GM12865 (cell line): ENCODE measurements at regions not wholly inside any gene's neighbourhood (a gene's known extent, or its start where the extent isn't known, plus 50 kb on each side); places are given as distances from the start of the nearest gene placed in this dataset.

Experiments
- DNase-seq: peaks from one replicate; pipeline ENCODE4 v3.0.0; 2010; ENCODE audit warnings: low read depth
- H3K4me3 ChIP-seq: 2 replicates; pipeline ENCODE4 v1.5.1; 2011; ENCODE audit warnings: mild to moderate bottlenecking, low read depth, low read length, control low read depth
- TF ChIP-seq, protein P1 (sequence below): IDR thresholded peaks from 2 replicates; pipeline ENCODE4 v1.5.1; 2011; ENCODE audit warnings: low read length, control low read depth, low read depth, inconsistent platforms; ENCODE audit not compliant: insufficient read depth; ENCODE audit errors: missing control alignments

DNA sequence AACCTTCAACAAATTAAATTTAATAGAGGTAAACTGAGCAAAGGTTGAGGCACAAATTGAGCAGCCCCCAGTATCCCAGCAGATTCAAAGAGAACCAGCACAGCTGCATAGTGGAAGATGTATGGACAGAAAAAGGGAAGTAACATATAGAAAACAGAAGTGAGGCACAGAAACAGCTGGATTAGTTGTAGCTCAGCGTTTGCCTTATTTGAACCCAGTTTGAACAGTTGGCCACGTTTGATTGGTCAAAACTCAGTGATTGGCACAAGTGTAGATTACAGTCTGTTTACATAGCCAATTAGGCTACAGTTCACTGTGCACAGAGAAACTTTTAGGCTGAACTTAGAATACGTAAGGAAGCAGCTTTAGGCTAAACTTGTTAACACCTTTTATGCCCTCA lies 315.5 kb downstream of the RMST start:
- DNase-seq = no peak
- no peak overlapping the region for H3K4me3 ChIP-seq
- TF ChIP-seq, protein P1, sequence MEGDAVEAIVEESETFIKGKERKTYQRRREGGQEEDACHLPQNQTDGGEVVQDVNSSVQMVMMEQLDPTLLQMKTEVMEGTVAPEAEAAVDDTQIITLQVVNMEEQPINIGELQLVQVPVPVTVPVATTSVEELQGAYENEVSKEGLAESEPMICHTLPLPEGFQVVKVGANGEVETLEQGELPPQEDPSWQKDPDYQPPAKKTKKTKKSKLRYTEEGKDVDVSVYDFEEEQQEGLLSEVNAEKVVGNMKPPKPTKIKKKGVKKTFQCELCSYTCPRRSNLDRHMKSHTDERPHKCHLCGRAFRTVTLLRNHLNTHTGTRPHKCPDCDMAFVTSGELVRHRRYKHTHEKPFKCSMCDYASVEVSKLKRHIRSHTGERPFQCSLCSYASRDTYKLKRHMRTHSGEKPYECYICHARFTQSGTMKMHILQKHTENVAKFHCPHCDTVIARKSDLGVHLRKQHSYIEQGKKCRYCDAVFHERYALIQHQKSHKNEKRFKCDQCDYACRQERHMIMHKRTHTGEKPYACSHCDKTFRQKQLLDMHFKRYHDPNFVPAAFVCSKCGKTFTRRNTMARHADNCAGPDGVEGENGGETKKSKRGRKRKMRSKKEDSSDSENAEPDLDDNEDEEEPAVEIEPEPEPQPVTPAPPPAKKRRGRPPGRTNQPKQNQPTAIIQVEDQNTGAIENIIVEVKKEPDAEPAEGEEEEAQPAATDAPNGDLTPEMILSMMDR = no peak

DNA sequence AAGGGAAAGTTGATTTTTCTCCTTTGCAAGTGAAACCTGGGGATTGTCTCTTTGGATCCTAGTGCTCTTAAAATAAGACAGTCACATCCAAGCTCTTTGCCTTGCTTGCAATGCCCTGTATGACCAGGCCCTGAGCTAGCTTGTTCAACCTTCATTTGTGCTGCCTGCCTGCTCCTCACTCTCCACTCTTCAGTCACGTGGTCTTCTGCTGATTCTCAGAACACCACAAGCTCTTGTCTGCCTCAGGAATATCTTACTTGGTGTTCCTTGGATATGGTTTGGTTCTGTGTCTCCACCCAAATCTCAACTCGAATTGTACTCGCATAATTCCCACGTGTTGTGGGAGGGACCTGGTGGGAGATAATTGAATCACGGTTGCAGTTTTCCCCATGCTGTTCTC lies 318.7 kb downstream of the RMST start:
- no peak for DNase-seq
- H3K4me3 ChIP-seq = no peak overlapping the region
- TF ChIP-seq, protein P1 = no peak

DNA sequence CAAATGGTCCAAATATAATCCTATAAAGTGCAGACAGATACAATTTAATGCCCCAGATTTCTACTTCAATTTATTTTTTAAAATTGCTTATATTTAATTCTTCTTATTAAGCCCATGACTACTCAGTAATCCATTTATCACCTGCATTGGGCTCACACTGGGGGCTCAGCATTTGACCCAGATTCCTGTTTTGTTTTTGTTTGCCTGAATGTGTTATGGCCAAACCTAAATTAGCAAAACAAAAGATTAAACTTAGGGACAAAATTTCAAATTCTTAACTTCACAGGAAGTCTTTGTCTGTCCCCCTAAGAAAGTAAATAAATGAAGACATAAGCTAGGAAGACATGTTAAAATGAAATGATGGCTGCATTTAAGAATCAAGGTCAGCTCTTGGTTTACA lies 322.3 kb downstream of the RMST start:
- H3K4me3 ChIP-seq = no peak overlapping the region
- TF ChIP-seq, protein P1 = no peak
- DNase-seq = no peak

DNA sequence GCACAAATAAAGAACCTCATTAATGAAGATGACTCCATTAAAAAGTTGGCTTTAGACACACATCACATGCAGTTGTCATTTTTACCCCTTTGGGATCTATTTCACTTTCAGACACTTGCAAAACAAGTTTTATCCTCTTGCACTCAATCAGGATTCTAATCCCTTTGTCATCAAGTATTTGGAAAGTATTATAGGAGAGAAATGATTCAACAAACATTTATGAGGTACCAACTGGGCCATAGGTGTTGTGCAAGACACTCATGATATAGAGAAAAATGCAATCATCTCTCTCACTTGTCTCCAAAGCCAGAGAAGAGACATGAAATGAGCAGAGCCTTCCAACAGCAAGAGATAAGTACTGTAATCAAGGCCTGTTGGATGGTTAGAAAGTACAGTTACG lies 327.7 kb downstream of the RMST start:
- DNase-seq = no peak
- TF ChIP-seq, protein P1 = no peak
- no peak overlapping the region for H3K4me3 ChIP-seq

DNA sequence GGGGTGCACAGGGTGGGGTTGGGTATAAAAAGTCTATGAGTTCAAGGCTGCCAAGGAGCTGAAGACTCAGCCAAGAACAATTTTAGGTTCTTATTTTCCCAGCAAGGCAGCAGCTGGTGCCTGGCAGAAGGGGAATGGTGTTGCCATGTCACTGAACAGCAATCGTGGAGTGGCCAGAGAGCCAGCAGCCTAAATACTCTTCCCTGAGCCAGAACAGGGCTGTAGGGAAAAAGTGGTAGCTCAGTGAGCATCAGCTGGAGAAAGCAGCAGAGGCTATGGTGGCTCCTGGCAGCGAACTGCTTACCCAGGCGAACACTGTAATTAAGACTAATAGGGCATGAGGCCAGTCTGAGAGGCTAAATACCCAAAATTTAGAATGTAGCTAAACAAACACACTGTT lies 334.9 kb downstream of the RMST start:
- no peak for DNase-seq
- no peak overlapping the region for H3K4me3 ChIP-seq
- TF ChIP-seq, protein P1 = no peak

DNA sequence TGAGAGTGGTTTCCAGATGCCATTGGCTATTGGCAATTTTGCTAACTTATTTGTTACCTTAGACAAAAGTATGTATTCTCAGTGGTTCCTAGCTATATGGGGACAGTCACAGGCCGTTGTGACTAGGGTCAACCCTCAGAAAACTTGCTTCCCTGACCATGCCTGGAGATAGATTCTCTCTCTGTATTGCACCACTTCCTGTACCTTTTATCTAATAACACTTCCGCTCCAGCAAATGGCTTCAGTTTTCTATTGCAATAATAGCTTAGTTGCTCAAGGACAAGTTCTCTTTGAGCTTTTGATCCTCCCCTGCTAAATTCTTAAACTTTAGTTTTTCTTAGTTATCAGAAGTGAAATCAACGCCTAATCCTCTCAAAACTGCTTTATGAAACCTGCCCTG lies 338.0 kb downstream of the RMST start:
- no peak for DNase-seq

More for the DNA sequence above, 338.0 kb downstream of the RMST start:
- H3K4me3 ChIP-seq = no peak overlapping the region
- TF ChIP-seq, protein P1 = no peak
